HG03354 (cell line): ENCODE measurements at regions not wholly inside any gene's neighbourhood (a gene's known extent, or its start where the extent isn't known, plus 50 kb on each side); places are given as distances from the start of the nearest gene placed in this dataset.
"Not testable (repeated sequence)": the region's sequence is repeated elsewhere in the genome, so short reads cannot be mapped to it uniquely, and the experiment has no call there.

Experiments
- ATAC-seq: cut with Tn5 transposase; IDR thresholded peaks from one replicate; pipeline ENCODE4 v1.9.1; 2021; ENCODE audit warnings: mild to moderate bottlenecking; ENCODE audit not compliant: unreplicated experiment, poor library complexity, severe bottlenecking

DNA sequence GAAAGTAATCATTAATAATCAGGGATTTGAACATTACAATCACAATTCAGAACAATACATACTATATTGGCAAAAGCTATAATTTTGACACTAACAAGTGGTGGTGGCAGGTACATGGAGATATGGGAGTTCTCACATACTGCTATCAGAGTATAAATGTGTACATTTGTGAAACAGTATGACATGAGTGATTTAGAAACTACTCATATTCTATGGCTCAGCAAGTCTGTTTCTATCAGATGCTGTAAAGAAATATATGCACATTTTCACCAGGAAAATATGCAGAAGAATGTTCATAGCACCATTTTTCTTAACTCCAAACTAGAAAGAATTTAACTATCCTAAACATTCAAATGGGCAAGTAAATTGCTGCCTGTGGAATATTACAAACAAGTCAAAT lies 620.0 kb downstream of the SH2D4B start:
- ATAC-seq, result no peak

GRCh38 chr10:81177651-81178244 lies 640.0 kb downstream of the SH2D4B start:
- ATAC-seq, result no peak

DNA sequence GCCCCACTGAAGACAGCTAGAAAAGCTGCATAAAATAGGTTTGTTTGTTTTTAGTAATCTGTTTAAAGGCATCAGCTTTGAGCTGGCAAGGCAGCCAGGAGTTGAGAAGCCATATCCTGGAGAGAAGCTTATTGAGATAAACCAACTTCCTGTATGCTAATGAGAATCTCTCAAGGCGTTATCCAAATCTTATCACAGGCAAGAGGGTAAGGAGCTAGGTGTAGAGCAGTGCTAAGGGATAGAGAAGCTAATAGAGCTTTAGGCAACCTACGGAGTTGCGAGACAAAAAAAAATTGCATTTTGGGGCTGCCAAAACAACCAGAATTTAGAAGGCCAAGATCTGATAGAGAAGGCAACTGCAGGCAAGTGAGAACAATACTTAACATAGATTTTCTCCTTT lies 641.6 kb downstream of the SH2D4B start:
- no peak for ATAC-seq

DNA sequence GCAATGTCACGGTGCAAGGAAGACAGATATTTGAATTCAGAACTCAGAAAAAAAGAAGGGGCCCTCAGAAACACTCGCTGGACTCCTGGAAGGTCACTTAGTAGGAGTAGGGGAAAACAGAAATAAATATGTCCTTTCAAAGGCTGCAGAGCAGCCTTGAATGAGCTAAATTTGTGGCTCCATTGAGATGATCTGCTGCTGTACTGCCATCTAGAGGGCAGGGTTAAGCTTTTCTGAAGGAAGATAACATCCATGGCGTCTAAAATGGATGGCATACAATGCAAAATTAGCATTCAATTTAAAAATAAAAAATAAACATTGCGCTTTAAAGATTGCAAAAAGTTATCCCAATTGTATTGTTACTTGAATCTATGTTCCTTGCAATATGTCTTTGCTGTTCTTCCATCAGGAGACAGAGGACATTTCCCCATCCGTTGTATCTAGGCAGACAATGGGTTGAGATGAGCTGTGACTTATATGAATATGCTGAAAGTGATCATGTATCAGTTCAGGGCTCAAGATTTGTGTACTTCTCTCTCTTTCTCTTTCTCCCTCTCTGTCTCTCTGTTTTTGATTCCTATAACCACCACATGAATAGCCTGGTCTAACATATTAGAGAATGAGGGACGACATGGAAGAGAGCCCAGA lies 642.2 kb downstream of the SH2D4B start:
- peak; percentile 76 for ATAC-seq

DNA sequence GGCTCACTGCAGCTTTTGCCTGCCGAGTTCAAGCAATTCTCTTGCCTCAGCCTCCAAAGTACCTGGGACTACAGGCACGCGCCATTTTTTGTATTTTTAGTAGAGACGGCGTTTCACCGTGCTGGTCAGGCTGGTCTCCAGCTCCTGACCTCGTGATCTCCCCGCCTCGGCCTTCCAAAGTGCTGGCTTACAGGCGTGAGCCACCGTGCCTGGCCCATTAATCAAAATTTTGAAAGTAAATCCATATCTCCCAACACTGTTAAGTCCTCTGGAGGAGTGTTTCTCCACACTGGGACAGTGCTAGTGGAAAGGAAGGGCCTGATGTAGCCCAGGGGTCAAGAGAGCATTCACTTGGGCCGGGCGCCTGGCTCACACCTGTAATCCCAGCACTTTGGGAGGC lies 644.6 kb downstream of the SH2D4B start:
- no peak for ATAC-seq

DNA sequence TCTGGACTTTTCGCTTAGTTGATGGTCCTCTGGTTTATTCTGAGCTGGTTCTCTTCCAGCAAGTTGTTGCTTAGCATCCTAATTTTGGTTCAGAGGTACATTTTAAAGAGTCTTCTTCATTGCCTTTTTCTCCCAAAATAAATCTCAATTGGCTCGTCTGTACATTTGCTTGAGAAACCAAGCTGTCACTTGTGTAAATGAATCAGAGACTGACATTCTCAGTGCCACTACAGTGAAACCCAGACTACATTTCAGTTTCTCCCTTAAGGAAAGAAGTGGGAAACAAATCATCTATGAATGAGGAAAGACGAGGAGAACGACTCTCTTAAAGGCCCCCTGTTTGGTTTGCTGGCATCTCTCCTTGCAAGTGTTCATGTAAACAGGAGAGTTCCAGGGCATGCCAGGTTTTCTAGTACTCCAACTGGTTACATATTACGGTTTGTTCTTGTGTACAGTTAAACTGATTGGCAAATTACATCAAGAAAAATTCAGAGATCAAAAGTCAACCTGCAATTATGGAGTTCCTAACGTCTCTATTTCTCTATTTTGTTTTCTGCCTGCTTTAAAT lies 654.6 kb downstream of the SH2D4B start:
- no peak for ATAC-seq

DNA sequence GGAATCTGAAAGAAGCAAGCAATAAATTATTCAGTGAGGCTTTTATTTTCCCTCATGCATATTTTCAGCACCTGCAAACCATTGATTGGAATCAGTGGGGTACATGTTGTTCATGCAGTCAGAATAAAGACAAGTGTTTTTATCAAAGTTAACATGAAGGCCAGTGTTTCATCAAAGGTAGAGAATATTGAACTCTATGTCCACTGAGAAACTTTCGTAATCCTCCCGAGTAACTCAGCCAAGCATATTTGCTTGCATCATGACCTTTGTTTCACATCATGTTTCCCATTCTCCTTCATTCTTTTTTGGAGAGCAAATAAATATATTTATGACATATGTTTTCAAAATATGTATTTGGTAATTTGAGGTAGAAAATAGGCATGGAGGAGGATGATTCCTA lies 663.1 kb downstream of the SH2D4B start:
- ATAC-seq, result no peak

DNA sequence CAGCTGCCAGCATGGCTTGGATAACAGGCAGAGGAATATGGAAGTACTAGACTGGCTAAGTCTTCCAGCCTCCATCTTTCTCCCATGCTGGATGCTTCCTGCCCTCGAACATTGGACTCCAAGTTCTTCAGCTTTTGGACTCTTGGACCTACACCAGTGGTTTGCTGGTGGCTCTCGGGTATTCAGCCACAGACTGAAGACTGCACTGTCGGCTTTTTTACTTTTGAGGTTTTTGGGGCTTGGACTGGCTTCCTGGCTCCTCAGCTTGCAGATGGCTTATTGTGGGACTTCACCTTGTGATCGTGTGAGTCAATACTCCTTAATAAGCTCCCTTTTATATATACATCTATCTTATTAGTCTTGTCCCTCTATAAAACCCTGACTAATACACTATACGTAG lies 667.6 kb upstream of the NRG3 start:
- ATAC-seq, result not testable (repeated sequence)

DNA sequence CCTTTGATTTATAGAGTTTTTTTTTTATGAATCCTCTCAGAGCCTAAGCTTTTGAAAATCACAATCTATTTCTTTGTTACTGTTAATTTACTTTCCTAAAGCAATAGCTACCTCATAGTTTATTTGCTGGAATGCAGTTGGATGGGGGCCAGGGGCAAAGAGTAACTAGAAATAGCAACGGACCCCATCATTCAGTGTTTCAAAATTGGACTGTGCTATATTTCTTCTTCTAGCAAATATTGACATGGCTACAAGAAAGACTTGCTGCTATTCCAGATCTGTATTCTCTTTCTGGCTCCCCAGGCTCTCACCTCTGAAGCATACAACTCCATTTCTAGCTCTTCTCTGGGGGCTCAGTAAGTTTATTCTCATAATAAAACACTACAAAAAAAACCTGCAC lies 661.6 kb upstream of the NRG3 start:
- no peak for ATAC-seq

DNA sequence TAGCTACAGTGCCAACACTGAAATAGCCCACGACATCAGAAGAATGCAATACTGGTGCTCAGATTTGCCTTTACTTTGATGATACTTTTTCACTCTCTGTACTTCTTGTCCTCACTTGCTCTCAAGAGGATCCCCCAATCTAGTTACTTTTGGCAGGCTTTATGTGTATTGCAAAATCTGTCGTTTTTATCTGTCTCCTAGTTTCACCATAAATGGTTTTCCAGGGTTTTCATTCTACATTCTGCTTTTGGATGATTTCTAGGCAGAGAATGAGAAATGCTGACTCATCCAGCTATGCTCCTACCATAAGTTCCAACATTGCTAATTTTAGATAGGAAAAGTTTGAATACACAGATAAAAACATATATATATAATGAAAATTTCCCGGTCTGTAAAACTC lies 659.5 kb upstream of the NRG3 start:
- ATAC-seq, result no peak

- no peak for ATAC-seq
These were observed 658.0 kb upstream of the NRG3 start for GRCh38 chr10:81216949-81217348.

GRCh38 chr10:81218307-81218706 lies 656.7 kb upstream of the NRG3 start:
- ATAC-seq, result no peak

- ATAC-seq, result no peak
These were observed 655.2 kb upstream of the NRG3 start for GRCh38 chr10:81219758-81220157.

- ATAC-seq, result no peak
These were observed 626.1 kb upstream of the NRG3 start for GRCh38 chr10:81248886-81249285.

DNA sequence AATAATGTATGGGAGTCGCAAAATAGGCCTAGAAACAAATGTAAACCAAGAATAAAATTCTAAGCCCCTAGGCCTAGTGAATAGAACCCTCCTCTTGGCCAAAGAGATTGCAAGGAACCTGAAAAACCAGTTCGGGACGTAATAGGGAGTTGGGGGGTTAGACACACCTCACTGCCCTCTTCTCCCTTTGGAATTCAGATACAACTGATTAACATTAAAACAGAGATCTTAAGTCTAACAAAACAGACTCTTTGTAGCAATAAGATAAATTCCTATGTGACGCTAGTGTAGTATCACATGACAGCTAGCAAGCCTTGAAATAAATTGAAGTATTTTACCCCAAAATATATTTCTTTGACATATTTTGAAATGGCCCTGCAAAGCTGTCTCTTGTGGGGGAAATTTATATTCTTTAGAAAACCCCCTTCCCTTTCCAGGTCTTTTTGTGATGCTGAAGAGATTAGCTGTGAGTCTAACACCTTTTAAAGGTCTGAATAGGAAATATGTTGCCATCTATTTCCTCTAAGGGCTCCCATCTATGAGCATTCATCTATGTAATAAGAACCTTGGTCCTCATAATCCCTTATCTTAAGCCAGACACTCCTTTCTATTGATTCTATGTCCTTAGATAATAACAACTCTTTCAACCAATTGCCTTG lies 623.4 kb upstream of the NRG3 start:
- no peak for ATAC-seq

GRCh38 chr10:81264991-81265390 lies 610.0 kb upstream of the NRG3 start:
- ATAC-seq, result not testable (repeated sequence)

- ATAC-seq, result no peak
These were observed 604.9 kb upstream of the NRG3 start for GRCh38 chr10:81270051-81270450.

GRCh38 chr10:81280497-81281479 lies 594.2 kb upstream of the NRG3 start:
- ATAC-seq, result no peak

- no peak for ATAC-seq
These were observed 586.5 kb upstream of the NRG3 start for GRCh38 chr10:81288544-81288943.

GRCh38 chr10:81297292-81297691 lies 577.7 kb upstream of the NRG3 start:
- no peak for ATAC-seq
